Esophagus squamous epithelium (tissue), 5 donors: ENCODE measurements at regions not wholly inside any gene's neighbourhood (a gene's known extent, or its start where the extent isn't known, plus 50 kb on each side); places are given as distances from the start of the nearest gene placed in this dataset.

Source experiments
- DNase-seq: peaks from one replicate; lab custom pipeline; 2025; lab: John Stamatoyannopoulos, UW
- H3K27ac ChIP-seq, 4 donors: fragments of 200-600 bp; sonication (generic); one replicate each; pipeline ENCODE4 v1.5.1; 2016 to 2019; ENCODE audit warnings: mild to moderate bottlenecking in 1 of 4
- H3K27me3 ChIP-seq, 4 donors: fragments of 200-600 bp; sonication (generic); 1 replicate in 3 of 4; 2 replicates in 1 of 4; pipeline versions ENCODE4 v1.5.1 to v1.6.0; 2017 to 2021; ENCODE audit warnings: antibody characterized with exemption in 1 of 4
- H3K36me3 ChIP-seq, 3 donors: fragments of 200-600 bp; sonication (generic); one replicate each; pipeline ENCODE4 v1.5.1; 2016 to 2019
- H3K4me1 ChIP-seq, 3 donors: fragments of 200-600 bp; sonication (generic); one replicate each; pipeline ENCODE4 v1.5.1; 2017 to 2019
- H3K4me3 ChIP-seq, 4 donors: fragments of 200-600 bp; sonication (generic); 1 replicate in 3 of 4; 2 replicates in 1 of 4; pipeline ENCODE4 v1.5.1; 2016 to 2019; ENCODE audit warnings: mild to moderate bottlenecking in 2 of 4, moderate library complexity in 1 of 4
- H3K9me3 ChIP-seq, 3 donors: fragments of 200-600 bp; sonication (generic); one replicate each; pipeline ENCODE4 v1.5.1; 2016 to 2019
- CTCF ChIP-seq, 6 experiments: fragments of 450-650 bp in 4 of 6; fragments of 200-600 bp in 2 of 6; sonication (generic) in 2 of 6; IDR thresholded peaks; one replicate each; pipeline ENCODE4 v1.5.1; 2016 to 2019; ENCODE audit warnings: antibody characterized with exemption in 6 of 6, mild to moderate bottlenecking in 4 of 6, moderate library complexity in 4 of 6
- POLR2A ChIP-seq, 4 donors: fragments of 450-650 bp; IDR thresholded peaks; one replicate each; pipeline ENCODE4 v1.6.1; 2017; ENCODE audit warnings: antibody characterized with exemption in 4 of 4, mild to moderate bottlenecking in 4 of 4, moderate library complexity in 3 of 4
- WGBS, 2 donors: methylation state at CpG; one replicate each; pipeline ENCODE4 v1.1.5; 2018; 5-methylcytosine and 5-hydroxymethylcytosine counted together
- intact Hi-C: fragments of 100-400 bp; cut with DNase I; formaldehyde crosslinking; loops from one replicate; pipeline ENCODE4 v1.15.0; 2022
- donor health status: DM: yes; HTN: yes; CAD: no.

GRCh38 chr9:115764645-115765044 is 388.9 kb upstream of the PAPPA start:
- Histone ChIP-seq H3K4me1 (no peaks in the 10 kb centered on the region), H3K27me3 (no peaks in the 10 kb centered on the region), H3K27ac (no peak overlapping the region), H3K9me3 (no peaks in the 10 kb centered on the region), H3K4me3 (no peak overlapping the region), H3K36me3 (no peaks in the 10 kb centered on the region)
- no peak for DNase-seq
- 83 to 86% methylated on average over 1 of the region's 1 CpG for WGBS, 2 donors
- TF ChIP-seq POLR2A (IDR thresholded peaks at IDR 0.05): no peak
- no peak for TF ChIP-seq CTCF (IDR thresholded peaks at IDR 0.05)
- intact Hi-C loops: no loop called here

GRCh38 chr9:115765060-115765459 is 388.5 kb upstream of the PAPPA start:
- Histone ChIP-seq H3K27ac (no peak overlapping the region), H3K9me3 (no peaks in the 10 kb centered on the region), H3K4me3 (no peak overlapping the region), H3K36me3 (no peaks in the 10 kb centered on the region), H3K27me3 (no peaks in the 10 kb centered on the region), H3K4me1 (no peaks in the 10 kb centered on the region)
- WGBS, 2 donors: 67 to 84% methylated on average over 2 of the region's 2 CpGs
- no peak for DNase-seq
- TF ChIP-seq POLR2A (IDR thresholded peaks at IDR 0.05): no peak
- TF ChIP-seq CTCF (IDR thresholded peaks at IDR 0.05): no peak
- intact Hi-C loops: no loop called here

DNA sequence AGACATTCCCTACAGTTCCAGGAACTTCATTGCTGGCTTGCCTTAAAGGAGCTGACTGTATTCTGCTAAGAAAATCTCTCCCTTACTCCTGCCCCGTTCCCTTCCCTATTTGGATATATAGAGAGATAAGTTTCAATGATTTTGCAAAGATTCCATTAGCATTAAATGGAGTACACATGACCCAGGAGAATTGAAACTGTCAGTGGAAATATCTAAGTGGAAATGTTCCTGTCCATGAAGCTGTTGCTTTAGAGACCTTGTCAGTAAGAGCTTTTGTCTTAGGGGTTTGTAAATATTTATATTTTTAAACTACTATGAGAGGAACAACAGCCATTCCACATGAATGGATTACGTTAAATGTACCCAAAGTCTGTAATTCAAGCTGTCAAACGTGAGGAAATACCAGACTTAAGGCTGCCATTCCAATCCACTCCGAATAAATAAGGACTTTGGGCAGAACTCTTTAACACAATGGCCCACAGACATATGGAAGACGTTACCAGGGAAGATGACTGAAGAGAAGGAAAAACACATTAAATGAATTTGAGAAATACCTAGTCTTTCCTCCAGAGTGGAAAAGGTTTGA is 387.1 kb upstream of the PAPPA start:
- no peaks in the 10 kb centered on the region for H3K9me3 ChIP-seq
- DNase-seq: no peak

GRCh38 chr9:115770521-115770920 is 383.1 kb upstream of the PAPPA start:
- Histone ChIP-seq H3K4me3 (no peak overlapping the region), H3K4me1 (no peaks in the 10 kb centered on the region), H3K27me3 (no peaks in the 10 kb centered on the region), H3K36me3 (no peaks in the 10 kb centered on the region), H3K27ac (no peak overlapping the region), H3K9me3 (no peaks in the 10 kb centered on the region)
- no peak for TF ChIP-seq CTCF (IDR thresholded peaks at IDR 0.05)
- TF ChIP-seq POLR2A (IDR thresholded peaks at IDR 0.05): no peak
- DNase-seq: no peak
- intact Hi-C loops: no loop called here
- 80 to 100% methylated on average over 2 of the region's 2 CpGs for WGBS, 2 donors

More for the DNA sequence above, 387.1 kb upstream of the PAPPA start:
- 53 to 59% methylated on average over 5 of the region's 5 CpGs for WGBS, 2 donors
- TF ChIP-seq CTCF (IDR thresholded peaks at IDR 0.05) (no peak), POLR2A (IDR thresholded peaks at IDR 0.05) (no peak)
- no peaks in the 10 kb centered on the region for H3K27me3 ChIP-seq
- intact Hi-C loops: no loop called here
- no peaks in the 10 kb centered on the region for H3K36me3 ChIP-seq
- no peak overlapping the region for H3K27ac ChIP-seq
- no peaks in the 10 kb centered on the region for H3K4me1 ChIP-seq
- no peak overlapping the region for H3K4me3 ChIP-seq

DNA sequence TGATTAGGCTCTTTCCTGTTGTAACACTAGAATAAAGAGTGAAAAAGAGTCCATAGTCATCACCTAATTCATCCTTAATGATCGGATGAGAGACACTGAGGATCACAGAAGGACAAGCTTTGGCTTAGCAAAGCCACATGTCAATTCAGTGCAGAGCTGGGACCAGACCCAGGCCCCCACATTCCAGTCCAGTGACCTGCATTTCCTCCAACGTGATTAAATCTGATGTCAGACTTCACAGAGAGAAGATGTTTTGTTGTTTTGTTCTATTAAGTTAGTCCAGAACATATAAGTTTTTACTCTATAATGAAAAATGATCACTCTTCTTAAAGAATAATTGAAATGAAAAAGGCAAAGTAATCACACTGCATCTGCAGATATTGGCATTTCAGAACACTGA is 377.9 kb upstream of the PAPPA start:
- WGBS, 2 donors: 35 to 49% methylated on average over 2 of the region's 2 CpGs
- H3K9me3 ChIP-seq: no peaks in the 10 kb centered on the region
- no peak overlapping the region for H3K4me3 ChIP-seq
- H3K4me1 ChIP-seq: no peaks in the 10 kb centered on the region
- no peaks in the 10 kb centered on the region for H3K27me3 ChIP-seq
- intact Hi-C loops: no loop called here
- TF ChIP-seq CTCF (IDR thresholded peaks at IDR 0.05): no peak
- no peak for TF ChIP-seq POLR2A (IDR thresholded peaks at IDR 0.05)
- no peak overlapping the region for H3K27ac ChIP-seq
- no peaks in the 10 kb centered on the region for H3K36me3 ChIP-seq
- DNase-seq: no peak
